Activated CD4-positive, alpha-beta T cell treated with anti-CD3 and anti-CD28 coated beads, Interleukin-2, amount 50 U/mL, for 4 hours (primary cell): ENCODE measurements at regions not wholly inside any gene's neighbourhood (a gene's known extent, or its start where the extent isn't known, plus 50 kb on each side); places are given as distances from the start of the nearest gene placed in this dataset.

Experiments
- DNase-seq, 2 experiments: peaks; one replicate each; pipeline ENCODE4 v3.0.0-alpha.2; 2020

GRCh38 chr17:6941989-6942388 lies 53.9 kb upstream of the ALOX12 start:
- no peak for DNase-seq

GRCh38 chr17:6943406-6943805 lies 52.4 kb upstream of the ALOX12 start:
- DNase-seq = no peak
